ENCODE measurements at regions not wholly inside any gene's neighbourhood (a gene's known extent, or its start where the extent isn't known, plus 50 kb on each side); places are given as distances from the start of the nearest gene placed in this dataset.
"Not testable (repeated sequence)": the region's sequence is repeated elsewhere in the genome, so short reads cannot be mapped to it uniquely, and the experiment has no call there.

DNA sequence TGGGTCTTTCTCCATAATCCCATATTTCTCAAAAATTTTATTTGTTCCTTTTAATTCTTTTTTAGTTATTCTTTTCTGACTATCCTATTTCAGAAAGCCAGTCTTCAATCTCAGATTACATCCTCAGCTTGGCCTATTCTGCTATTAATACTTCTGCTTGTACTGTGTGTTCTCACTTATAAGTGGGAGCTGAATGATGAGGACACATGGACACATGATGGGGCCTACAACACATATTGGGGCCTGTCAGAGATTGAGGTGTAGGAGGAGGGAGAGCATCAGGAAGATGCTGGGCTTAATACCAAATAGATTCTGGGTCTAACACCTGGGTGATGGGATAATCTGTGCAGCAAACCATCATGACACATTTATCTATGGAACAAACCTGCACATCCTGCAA lies 82.3 kb downstream of the MAGEE1 start:
- no peak overlapping the region for H3K4me3 ChIP-seq (ENCODE audit: low read length)
- ChIA-PET CTCF (no interaction called here), POLR2A (ENCODE audit: unreplicated experiment) (no interaction called here)
- no peak overlapping the region for H3K9ac ChIP-seq (ENCODE audit: low read length)
- no peak overlapping the region for H3K4me2 ChIP-seq (ENCODE audit: low read length)
- no peaks in the 10 kb centered on the region for H3K9me3 ChIP-seq (ENCODE audit: low read length)
- TF ChIP-seq, protein P1, sequence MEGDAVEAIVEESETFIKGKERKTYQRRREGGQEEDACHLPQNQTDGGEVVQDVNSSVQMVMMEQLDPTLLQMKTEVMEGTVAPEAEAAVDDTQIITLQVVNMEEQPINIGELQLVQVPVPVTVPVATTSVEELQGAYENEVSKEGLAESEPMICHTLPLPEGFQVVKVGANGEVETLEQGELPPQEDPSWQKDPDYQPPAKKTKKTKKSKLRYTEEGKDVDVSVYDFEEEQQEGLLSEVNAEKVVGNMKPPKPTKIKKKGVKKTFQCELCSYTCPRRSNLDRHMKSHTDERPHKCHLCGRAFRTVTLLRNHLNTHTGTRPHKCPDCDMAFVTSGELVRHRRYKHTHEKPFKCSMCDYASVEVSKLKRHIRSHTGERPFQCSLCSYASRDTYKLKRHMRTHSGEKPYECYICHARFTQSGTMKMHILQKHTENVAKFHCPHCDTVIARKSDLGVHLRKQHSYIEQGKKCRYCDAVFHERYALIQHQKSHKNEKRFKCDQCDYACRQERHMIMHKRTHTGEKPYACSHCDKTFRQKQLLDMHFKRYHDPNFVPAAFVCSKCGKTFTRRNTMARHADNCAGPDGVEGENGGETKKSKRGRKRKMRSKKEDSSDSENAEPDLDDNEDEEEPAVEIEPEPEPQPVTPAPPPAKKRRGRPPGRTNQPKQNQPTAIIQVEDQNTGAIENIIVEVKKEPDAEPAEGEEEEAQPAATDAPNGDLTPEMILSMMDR (conservative IDR thresholded peaks at IDR 0.05; ENCODE audit: low read depth, low read length), result no peak
- TF ChIP-seq EZH2phosphoT487 (IDR thresholded peaks at IDR 0.05; ENCODE audit: borderline replicate concordance, low read length), result no peak
- no peak for TF ChIP-seq EZH2 (IDR thresholded peaks at IDR 0.05; ENCODE audit: low read length, unreplicated experiment)
- no peak overlapping the region for H2AFZ ChIP-seq (ENCODE audit: low read length)
- DNase-seq, result no peak
- intact Hi-C loops (cut with micrococcal nuclease), result no loop called here
- no peaks in the 10 kb centered on the region for H3K36me3 ChIP-seq (ENCODE audit: low read depth, low read length)
- H3F3A ChIP-seq (ENCODE audit: low read length, unreplicated experiment), result no peaks in the 10 kb centered on the region
- H3K27ac ChIP-seq (ENCODE audit: low read length), result no peak overlapping the region
- H3K9me2 ChIP-seq (replicated peaks; ENCODE audit: low read length), result no peaks in the 10 kb centered on the region
- BruUV-seq (replicated peaks), result no TSS peak
- ATAC-seq, result no peak
- no peaks in the 10 kb centered on the region for H3K79me2 ChIP-seq (ENCODE audit: low read length)
- H3K27me3 ChIP-seq (ENCODE audit: low read length), result no peaks in the 10 kb centered on the region
- no peaks in the 10 kb centered on the region for H3K4me1 ChIP-seq (ENCODE audit: insufficient read depth, low read length)
- H4K20me1 ChIP-seq (ENCODE audit: low read length), result no peaks in the 10 kb centered on the region

DNA sequence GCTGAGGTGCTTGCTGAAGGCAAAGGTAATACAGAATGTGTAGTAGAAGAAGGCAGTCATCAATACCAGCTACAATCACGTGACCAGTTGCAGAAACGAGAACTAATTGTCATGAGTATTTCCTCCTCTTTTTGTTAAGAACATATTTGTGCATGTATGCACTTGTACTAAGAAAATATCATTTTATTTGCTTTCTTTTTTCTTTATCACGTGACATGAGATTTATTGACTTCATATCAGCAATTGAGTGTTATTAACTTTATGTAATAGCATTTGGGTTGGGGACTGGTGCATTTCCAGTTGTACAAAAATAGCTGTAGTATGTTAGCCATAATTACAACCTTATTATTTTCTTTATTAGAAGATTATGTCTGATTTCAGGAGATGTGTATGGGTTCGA lies 90.0 kb downstream of the MAGEE1 start:
- ChIA-PET CTCF (no interaction called here), POLR2A (ENCODE audit: unreplicated experiment) (no interaction called here)
- H3K4me1 ChIP-seq (ENCODE audit: insufficient read depth, low read length), result no peaks in the 10 kb centered on the region
- H3K27me3 ChIP-seq (ENCODE audit: low read length), result no peaks in the 10 kb centered on the region
- no peak overlapping the region for H3K4me2 ChIP-seq (ENCODE audit: low read length)
- no peak for DNase-seq
- no peak for TF ChIP-seq EZH2 (IDR thresholded peaks at IDR 0.05; ENCODE audit: low read length, unreplicated experiment)
- no peak for TF ChIP-seq EZH2phosphoT487 (IDR thresholded peaks at IDR 0.05; ENCODE audit: borderline replicate concordance, low read length)
- TF ChIP-seq, protein P1 (conservative IDR thresholded peaks at IDR 0.05; ENCODE audit: low read depth, low read length), result no peak
- no peaks in the 10 kb centered on the region for H3K9me3 ChIP-seq (ENCODE audit: low read length)
- no peaks in the 10 kb centered on the region for H3K36me3 ChIP-seq (ENCODE audit: low read depth, low read length)
- ATAC-seq, result no peak
- no peaks in the 10 kb centered on the region for H3K79me2 ChIP-seq (ENCODE audit: low read length)
- no peaks in the 10 kb centered on the region for H3F3A ChIP-seq (ENCODE audit: low read length, unreplicated experiment)
- no peaks in the 10 kb centered on the region for H4K20me1 ChIP-seq (ENCODE audit: low read length)
- no peak overlapping the region for H3K9ac ChIP-seq (ENCODE audit: low read length)
- intact Hi-C loops (cut with micrococcal nuclease), result no loop called here
- no peak overlapping the region for H2AFZ ChIP-seq (ENCODE audit: low read length)
- H3K9me2 ChIP-seq (replicated peaks; ENCODE audit: low read length), result no peaks in the 10 kb centered on the region
- H3K27ac ChIP-seq (ENCODE audit: low read length), result no peak overlapping the region
- H3K4me3 ChIP-seq (ENCODE audit: low read length), result no peak overlapping the region
- BruUV-seq (replicated peaks), result no TSS peak

DNA sequence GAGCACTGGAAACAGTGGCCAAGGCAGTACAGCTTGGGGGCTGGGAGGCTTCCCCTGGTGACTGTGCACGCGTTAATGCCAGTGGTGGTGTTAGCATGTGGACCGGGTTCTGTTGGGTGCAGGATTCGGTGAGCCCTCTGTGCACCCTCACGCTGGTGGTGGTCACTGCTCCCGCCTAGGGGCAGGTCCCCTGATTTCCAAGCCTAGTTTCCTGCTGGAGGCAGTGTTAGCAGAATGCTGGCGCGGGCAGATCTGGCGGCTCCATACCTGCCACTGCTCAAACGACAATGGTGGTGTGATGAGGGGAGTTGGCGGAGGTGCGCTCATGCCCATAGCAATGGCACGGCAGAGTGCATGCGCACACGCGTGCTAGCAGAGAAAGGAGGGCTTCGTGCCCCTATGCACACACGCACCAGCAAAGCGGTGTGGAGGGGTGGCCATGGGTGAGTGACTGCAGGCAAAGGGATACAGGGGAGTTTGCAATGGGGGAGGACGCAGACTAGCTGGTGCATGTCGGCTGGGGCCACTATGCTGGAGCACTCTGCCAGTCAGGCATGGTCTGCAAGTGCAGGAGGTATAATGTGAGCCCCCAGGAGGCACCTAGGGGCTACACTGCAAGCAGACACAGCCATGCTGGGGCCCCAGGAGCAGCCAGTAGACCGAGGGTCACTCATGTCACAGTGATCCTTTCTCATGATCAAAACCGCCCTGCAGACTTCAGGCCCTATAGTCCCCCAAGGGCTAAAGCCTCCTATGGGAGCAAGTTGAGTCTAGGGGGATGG lies 93.0 kb downstream of the MAGEE1 start:
- no peak overlapping the region for H2AFZ ChIP-seq (ENCODE audit: low read length)
- ChIA-PET POLR2A (ENCODE audit: unreplicated experiment) (no interaction called here), CTCF (no interaction called here)
- H3K79me2 ChIP-seq (ENCODE audit: low read length), result no peaks in the 10 kb centered on the region
- H3K4me1 ChIP-seq (ENCODE audit: insufficient read depth, low read length), result no peaks in the 10 kb centered on the region
- H3K9me2 ChIP-seq (replicated peaks; ENCODE audit: low read length), result no peaks in the 10 kb centered on the region
- H4K20me1 ChIP-seq (ENCODE audit: low read length), result no peaks in the 10 kb centered on the region
- no peak overlapping the region for H3K9ac ChIP-seq (ENCODE audit: low read length)
- H3K36me3 ChIP-seq (ENCODE audit: low read depth, low read length), result no peaks in the 10 kb centered on the region
- ATAC-seq (no peak), DNase-seq (no peak)
- no peaks in the 10 kb centered on the region for H3K9me3 ChIP-seq (ENCODE audit: low read length)
- no peaks in the 10 kb centered on the region for H3K27me3 ChIP-seq (ENCODE audit: low read length)
- BruUV-seq (replicated peaks), result no TSS peak
- no peaks in the 10 kb centered on the region for H3F3A ChIP-seq (ENCODE audit: low read length, unreplicated experiment)
- H3K4me3 ChIP-seq (ENCODE audit: low read length), result no peak overlapping the region
- no peak overlapping the region for H3K4me2 ChIP-seq (ENCODE audit: low read length)
- H3K27ac ChIP-seq (ENCODE audit: low read length), result no peak overlapping the region
- TF ChIP-seq EZH2phosphoT487 (IDR thresholded peaks at IDR 0.05; ENCODE audit: borderline replicate concordance, low read length) (no peak), EZH2 (IDR thresholded peaks at IDR 0.05; ENCODE audit: low read length, unreplicated experiment) (no peak)
- TF ChIP-seq, protein P1 (conservative IDR thresholded peaks at IDR 0.05; ENCODE audit: low read depth, low read length), result no peak
- intact Hi-C loops (cut with micrococcal nuclease), result no loop called here

DNA sequence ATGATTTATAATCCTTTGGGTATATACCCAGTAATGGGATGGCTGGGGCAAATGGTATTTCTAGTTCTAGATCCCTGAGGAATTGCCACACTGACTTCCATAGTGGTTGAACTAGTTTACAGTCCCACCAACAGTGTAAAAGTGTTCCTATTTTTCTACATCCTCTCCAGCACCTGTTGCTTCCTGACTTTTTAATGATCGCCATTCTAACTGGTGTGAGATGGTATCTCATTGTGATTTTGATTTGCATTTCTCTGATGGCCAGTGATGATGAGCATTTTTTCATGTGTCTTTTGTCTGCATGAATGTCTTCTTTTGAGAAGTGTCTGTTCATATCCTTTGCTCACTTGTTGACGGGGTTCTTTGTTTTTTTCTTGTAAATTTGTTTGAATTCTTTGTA lies 108.2 kb downstream of the MAGEE1 start:
- DNase-seq; ATAC-seq; POLR2A ChIA-PET (ENCODE audit: unreplicated experiment); H3K36me3 ChIP-seq (ENCODE audit: low read depth, low read length); H3K9me3 ChIP-seq (ENCODE audit: low read length); H3K27ac ChIP-seq (ENCODE audit: low read length); H3K4me3 ChIP-seq (ENCODE audit: low read length); H3F3A ChIP-seq (ENCODE audit: low read length, unreplicated experiment); H3K4me1 ChIP-seq (ENCODE audit: insufficient read depth, low read length); intact Hi-C loops (cut with micrococcal nuclease); H3K9me2 ChIP-seq (replicated peaks; ENCODE audit: low read length); CTCF ChIA-PET; H3K79me2 ChIP-seq (ENCODE audit: low read length); H2AFZ ChIP-seq (ENCODE audit: low read length); H3K27me3 ChIP-seq (ENCODE audit: low read length); BruUV-seq (replicated peaks); H4K20me1 ChIP-seq (ENCODE audit: low read length); H3K4me2 ChIP-seq (ENCODE audit: low read length); H3K9ac ChIP-seq (ENCODE audit: low read length): not testable (repeated sequence)
